ENCODE measurements at regions not wholly inside any gene's neighbourhood (a gene's known extent, or its start where the extent isn't known, plus 50 kb on each side); places are given as distances from the start of the nearest gene placed in this dataset.

DNA sequence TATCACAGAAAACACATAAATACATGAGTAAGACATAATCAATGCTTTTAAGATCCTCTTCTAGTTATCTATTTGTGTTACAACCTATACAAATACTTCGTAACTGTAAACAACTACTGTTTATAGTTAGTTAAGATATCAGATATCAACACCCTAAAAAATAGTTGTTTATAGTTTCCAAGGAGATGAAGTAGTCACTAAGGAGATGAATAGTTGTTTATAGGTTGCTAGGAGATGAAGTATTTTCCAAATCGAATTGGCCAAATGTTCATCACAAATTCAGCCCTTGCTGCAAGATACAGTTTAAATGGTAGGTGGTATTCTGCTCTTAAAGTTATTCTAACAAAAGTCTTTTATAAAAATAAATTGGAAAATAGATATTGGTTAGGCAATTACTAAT is 618.2 kb upstream of the PCDH10 start:
- Histone ChIP-seq H3K27ac (ENCODE audit: low read depth, low read length) (no peak overlapping the region), H3K27me3 (ENCODE audit: insufficient read depth, low read length) (no peaks in the 10 kb centered on the region), H3K9ac (ENCODE audit: low read length) (no peak overlapping the region), H3K36me3 (ENCODE audit: control insufficient read depth in 1 of 2, insufficient read depth in 2 of 2, low read length in 2 of 2) (no peaks in the 10 kb centered on the region), H3K9me2 (ENCODE audit: insufficient read depth) (no peaks in the 10 kb centered on the region), H3K9me3 (ENCODE audit: control insufficient read depth in 1 of 2, insufficient read depth in 1 of 2, low read depth in 1 of 2, low read length in 2 of 2) (no peaks in the 10 kb centered on the region), H3K4me3 (replicated peaks in 1 of 2; ENCODE audit: low read depth in 1 of 2, low read length in 2 of 2) (no peak overlapping the region), H3K4me2 (ENCODE audit: low read length) (no peak overlapping the region), H3K79me2 (ENCODE audit: insufficient read depth, low read length) (no peaks in the 10 kb centered on the region), H2AFZ (ENCODE audit: low read depth, low read length, poor library complexity, severe bottlenecking) (no peak overlapping the region), H3K4me1 (ENCODE audit: control insufficient read depth in 1 of 2, insufficient read depth in 2 of 2, low read length in 2 of 2) (no peaks in the 10 kb centered on the region), H4K20me1 (ENCODE audit: insufficient read depth) (no peaks in the 10 kb centered on the region)
- DNase-seq (ENCODE audit: low read depth, low spot score) (no peak), ATAC-seq (no peak)
- intact Hi-C loops (cut with micrococcal nuclease) = no loop called here
- TF ChIP-seq, protein P1, sequence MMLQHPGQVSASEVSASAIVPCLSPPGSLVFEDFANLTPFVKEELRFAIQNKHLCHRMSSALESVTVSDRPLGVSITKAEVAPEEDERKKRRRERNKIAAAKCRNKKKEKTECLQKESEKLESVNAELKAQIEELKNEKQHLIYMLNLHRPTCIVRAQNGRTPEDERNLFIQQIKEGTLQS (IDR thresholded peaks at IDR 0.05) = no peak
- RAD21 ChIA-PET (ENCODE audit: low non-redundant PET in 1 of 2, low total read pairs in 2 of 2, uncharacterized antibody in 2 of 2, unreplicated experiment in 2 of 2) = no interaction called here
- no TSS peak for BruUV-seq (replicated peaks)
- POLR2A ChIA-PET = no interaction called here
- CTCF ChIA-PET = no interaction called here

GRCh38 chr4:132540268-132540667 is 608.8 kb upstream of the PCDH10 start:
- TF ChIP-seq EGR1 (IDR thresholded peaks at IDR 0.05; ENCODE audit: low read depth) = no peak
- TF ChIP-seq CEBPB (IDR thresholded peaks at IDR 0.05; ENCODE audit: low read depth) = no peak
- TF ChIP-seq, protein P2, sequence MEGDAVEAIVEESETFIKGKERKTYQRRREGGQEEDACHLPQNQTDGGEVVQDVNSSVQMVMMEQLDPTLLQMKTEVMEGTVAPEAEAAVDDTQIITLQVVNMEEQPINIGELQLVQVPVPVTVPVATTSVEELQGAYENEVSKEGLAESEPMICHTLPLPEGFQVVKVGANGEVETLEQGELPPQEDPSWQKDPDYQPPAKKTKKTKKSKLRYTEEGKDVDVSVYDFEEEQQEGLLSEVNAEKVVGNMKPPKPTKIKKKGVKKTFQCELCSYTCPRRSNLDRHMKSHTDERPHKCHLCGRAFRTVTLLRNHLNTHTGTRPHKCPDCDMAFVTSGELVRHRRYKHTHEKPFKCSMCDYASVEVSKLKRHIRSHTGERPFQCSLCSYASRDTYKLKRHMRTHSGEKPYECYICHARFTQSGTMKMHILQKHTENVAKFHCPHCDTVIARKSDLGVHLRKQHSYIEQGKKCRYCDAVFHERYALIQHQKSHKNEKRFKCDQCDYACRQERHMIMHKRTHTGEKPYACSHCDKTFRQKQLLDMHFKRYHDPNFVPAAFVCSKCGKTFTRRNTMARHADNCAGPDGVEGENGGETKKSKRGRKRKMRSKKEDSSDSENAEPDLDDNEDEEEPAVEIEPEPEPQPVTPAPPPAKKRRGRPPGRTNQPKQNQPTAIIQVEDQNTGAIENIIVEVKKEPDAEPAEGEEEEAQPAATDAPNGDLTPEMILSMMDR (IDR thresholded peaks at IDR 0.05 in 2 of 3, conservative IDR thresholded peaks at IDR 0.05 in 1 of 3; ENCODE audit: borderline replicate concordance in 1 of 3, insufficient read depth in 1 of 3, low read depth in 2 of 3, low read length in 2 of 3) = no peak
- TF ChIP-seq, protein P3, sequence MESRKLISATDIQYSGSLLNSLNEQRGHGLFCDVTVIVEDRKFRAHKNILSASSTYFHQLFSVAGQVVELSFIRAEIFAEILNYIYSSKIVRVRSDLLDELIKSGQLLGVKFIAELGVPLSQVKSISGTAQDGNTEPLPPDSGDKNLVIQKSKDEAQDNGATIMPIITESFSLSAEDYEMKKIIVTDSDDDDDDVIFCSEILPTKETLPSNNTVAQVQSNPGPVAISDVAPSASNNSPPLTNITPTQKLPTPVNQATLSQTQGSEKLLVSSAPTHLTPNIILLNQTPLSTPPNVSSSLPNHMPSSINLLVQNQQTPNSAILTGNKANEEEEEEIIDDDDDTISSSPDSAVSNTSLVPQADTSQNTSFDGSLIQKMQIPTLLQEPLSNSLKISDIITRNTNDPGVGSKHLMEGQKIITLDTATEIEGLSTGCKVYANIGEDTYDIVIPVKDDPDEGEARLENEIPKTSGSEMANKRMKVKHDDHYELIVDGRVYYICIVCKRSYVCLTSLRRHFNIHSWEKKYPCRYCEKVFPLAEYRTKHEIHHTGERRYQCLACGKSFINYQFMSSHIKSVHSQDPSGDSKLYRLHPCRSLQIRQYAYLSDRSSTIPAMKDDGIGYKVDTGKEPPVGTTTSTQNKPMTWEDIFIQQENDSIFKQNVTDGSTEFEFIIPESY (IDR thresholded peaks at IDR 0.05; ENCODE audit: extremely low read depth, insufficient replicate concordance, low read length) = no peak
- no peak for TF ChIP-seq ZNF274 (IDR thresholded peaks at IDR 0.05; ENCODE audit: low read depth, low read length)
- TF ChIP-seq, protein P1 (IDR thresholded peaks at IDR 0.05) = no peak
- TF ChIP-seq SIN3A (IDR thresholded peaks at IDR 0.05; ENCODE audit: low read depth) = no peak
- TF ChIP-seq FOSL1 (IDR thresholded peaks at IDR 0.05; ENCODE audit: low read depth) = no peak
- TF ChIP-seq EZH2 (IDR thresholded peaks at IDR 0.05) = no peak
- TF ChIP-seq EZH2phosphoT487 (IDR thresholded peaks at IDR 0.05; ENCODE audit: borderline replicate concordance) = no peak
- no peak for TF ChIP-seq YY1 (IDR thresholded peaks at IDR 0.05; ENCODE audit: extremely low read depth, insufficient replicate concordance, low read depth, low read length)
- no peak for TF ChIP-seq SRF (IDR thresholded peaks at IDR 0.05; ENCODE audit: low read depth)
- no peak for TF ChIP-seq ELF1 (IDR thresholded peaks at IDR 0.05; ENCODE audit: borderline replicate concordance, low read depth)
- no peak for TF ChIP-seq CBX3 (IDR thresholded peaks at IDR 0.05; ENCODE audit: low read depth)
- TF ChIP-seq TCF7L2 (IDR thresholded peaks at IDR 0.05; ENCODE audit: borderline replicate concordance, extremely low read depth, insufficient read depth, insufficient read length) = no peak
- no peak for TF ChIP-seq RAD21 (IDR thresholded peaks at IDR 0.05; ENCODE audit: low read depth)
- Histone ChIP-seq H3K27me3 (ENCODE audit: insufficient read depth, low read length) (no peaks in the 10 kb centered on the region), H3K4me1 (ENCODE audit: control insufficient read depth in 1 of 2, insufficient read depth in 2 of 2, low read length in 2 of 2) (no peaks in the 10 kb centered on the region), H3K9ac (ENCODE audit: low read length) (no peak overlapping the region), H2AFZ (ENCODE audit: low read depth, low read length, poor library complexity, severe bottlenecking) (no peak overlapping the region), H3K27ac (ENCODE audit: low read depth, low read length) (no peak overlapping the region), H3K9me3 (ENCODE audit: control insufficient read depth in 1 of 2, insufficient read depth in 1 of 2, low read depth in 1 of 2, low read length in 2 of 2) (no peaks in the 10 kb centered on the region), H3K36me3 (ENCODE audit: control insufficient read depth in 1 of 2, insufficient read depth in 2 of 2, low read length in 2 of 2) (no peaks in the 10 kb centered on the region), H4K20me1 (ENCODE audit: insufficient read depth) (no peaks in the 10 kb centered on the region), H3K9me2 (ENCODE audit: insufficient read depth) (no peaks in the 10 kb centered on the region; the same call in 1 of the 2 replicates), H3K4me3 (replicated peaks in 1 of 2; ENCODE audit: low read depth in 1 of 2, low read length in 2 of 2) (no peak overlapping the region), H3K79me2 (ENCODE audit: insufficient read depth, low read length) (no peaks in the 10 kb centered on the region), H3K4me2 (ENCODE audit: low read length) (no peak overlapping the region)
- intact Hi-C loops (cut with micrococcal nuclease) = no loop called here
- no TSS peak for BruUV-seq (replicated peaks)
- ChIA-PET POLR2A (no interaction called here), CTCF (no interaction called here), RAD21 (ENCODE audit: low non-redundant PET in 1 of 2, low total read pairs in 2 of 2, uncharacterized antibody in 2 of 2, unreplicated experiment in 2 of 2) (no interaction called here)
- ATAC-seq = no peak
- no peak for DNase-seq (ENCODE audit: low read depth, low spot score)
